GM13976 (cell line): ENCODE measurements at regions not wholly inside any gene's neighbourhood (a gene's known extent, or its start where the extent isn't known, plus 50 kb on each side); places are given as distances from the start of the nearest gene placed in this dataset.
"Not testable (repeated sequence)": the region's sequence is repeated elsewhere in the genome, so short reads cannot be mapped to it uniquely, and the experiment has no call there.

Experiments
- DNase-seq: peaks from one replicate; pipeline ENCODE4 v3.0.0; 2012; ENCODE audit warnings: low spot score
- in situ Hi-C: fragments of 300-500 bp; cut with MboI; formaldehyde crosslinking; loops from one replicate; pipeline ENCODE4 v1.12.0; 2022; ENCODE audit warnings: low sequenced_read_pairs, mixed read lengths, inconsistent platforms; ENCODE audit not compliant: unreplicated experiment
- TF ChIP-seq, protein P1 (sequence below): IDR thresholded peaks from 2 replicates; pipeline ENCODE4 v1.5.1; 2012; ENCODE audit warnings: borderline replicate concordance, mild to moderate bottlenecking; ENCODE audit not compliant: insufficient read depth; ENCODE audit errors: extremely low read depth, missing control alignments, control extremely low read depth

DNA sequence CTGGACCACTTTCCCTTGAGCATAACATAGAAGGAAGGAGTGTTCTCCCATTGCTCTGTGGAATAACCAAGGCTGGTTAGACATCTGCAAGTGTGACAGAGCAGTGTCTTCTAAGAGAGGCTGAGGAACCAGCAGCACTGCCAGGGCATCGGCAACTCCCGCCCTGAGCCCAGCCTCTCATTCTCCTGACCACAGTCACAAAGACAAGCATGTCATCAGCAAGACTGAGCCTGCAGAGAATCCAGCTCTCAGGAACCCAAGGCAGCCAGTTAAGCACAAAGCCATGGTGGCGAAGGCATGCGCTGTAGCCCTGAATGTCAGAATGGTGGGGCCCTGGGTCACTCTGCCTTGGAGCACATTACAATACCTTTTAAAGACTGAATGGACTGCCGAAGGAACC, 253.9 kb downstream of the AGTPBP1 start:
- no peak for DNase-seq
- in situ Hi-C loops: no loop called here
- TF ChIP-seq, protein P1, sequence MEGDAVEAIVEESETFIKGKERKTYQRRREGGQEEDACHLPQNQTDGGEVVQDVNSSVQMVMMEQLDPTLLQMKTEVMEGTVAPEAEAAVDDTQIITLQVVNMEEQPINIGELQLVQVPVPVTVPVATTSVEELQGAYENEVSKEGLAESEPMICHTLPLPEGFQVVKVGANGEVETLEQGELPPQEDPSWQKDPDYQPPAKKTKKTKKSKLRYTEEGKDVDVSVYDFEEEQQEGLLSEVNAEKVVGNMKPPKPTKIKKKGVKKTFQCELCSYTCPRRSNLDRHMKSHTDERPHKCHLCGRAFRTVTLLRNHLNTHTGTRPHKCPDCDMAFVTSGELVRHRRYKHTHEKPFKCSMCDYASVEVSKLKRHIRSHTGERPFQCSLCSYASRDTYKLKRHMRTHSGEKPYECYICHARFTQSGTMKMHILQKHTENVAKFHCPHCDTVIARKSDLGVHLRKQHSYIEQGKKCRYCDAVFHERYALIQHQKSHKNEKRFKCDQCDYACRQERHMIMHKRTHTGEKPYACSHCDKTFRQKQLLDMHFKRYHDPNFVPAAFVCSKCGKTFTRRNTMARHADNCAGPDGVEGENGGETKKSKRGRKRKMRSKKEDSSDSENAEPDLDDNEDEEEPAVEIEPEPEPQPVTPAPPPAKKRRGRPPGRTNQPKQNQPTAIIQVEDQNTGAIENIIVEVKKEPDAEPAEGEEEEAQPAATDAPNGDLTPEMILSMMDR: no peak

DNA sequence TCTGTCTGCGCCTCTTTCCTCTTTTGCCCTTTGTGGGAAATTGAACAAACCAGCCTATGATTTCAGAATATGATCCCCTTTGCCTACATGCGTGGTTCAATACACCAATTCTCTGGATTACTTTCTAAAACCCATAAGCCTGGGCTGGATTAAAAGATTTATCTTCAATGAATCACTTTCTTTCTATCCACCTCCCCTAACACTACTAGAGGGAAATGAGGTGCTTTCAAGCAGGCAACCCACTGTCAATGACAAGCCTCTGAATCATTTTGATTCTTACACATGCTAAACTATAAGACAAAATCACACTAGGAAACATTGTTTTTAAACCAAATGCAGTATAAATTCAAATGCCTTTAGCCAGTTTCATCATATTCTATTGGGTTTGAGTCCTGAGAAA, 257.5 kb downstream of the AGTPBP1 start:
- DNase-seq: no peak
- TF ChIP-seq, protein P1: no peak
- in situ Hi-C loops: no loop called here

DNA sequence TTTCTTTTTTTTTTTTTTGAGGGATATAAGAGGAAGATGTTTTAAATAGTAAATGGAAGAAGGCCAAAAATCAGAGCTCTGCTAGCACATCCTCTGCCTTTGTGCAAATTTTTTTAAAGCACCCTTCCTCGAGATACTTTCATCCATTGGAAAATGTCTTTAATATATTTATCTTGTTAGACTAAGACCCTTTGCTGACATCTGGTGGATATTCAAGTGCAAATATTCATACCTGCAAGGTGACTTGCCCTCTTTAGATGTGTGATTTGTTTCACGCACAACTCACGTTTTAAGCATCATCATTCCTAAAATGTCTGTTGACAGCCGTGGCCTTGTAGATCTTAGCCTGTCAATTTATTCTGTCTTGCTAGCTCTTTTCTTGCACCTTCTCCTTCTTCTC, 258.5 kb downstream of the AGTPBP1 start:
- DNase-seq: no peak
- TF ChIP-seq, protein P1: no peak
- in situ Hi-C loops: no loop called here

DNA sequence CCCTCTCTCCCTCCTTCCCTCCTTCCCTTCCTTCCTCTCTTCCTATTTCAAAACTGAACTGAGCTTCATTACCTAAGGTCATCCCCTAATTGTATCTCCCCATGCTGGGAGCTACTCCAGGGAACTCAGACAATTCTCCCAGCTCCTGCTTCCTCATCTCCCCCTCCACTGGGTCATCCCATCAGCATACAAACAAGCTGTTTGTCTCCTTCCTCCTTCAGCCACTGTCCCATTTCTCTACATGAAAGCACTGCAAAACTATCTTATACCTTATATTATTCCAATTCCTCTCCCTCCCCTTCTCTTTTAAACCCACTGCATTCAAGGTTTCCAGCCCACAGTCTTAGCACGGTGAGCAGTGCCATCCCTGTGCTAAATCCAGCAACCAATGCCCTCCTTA, 262.4 kb downstream of the AGTPBP1 start:
- in situ Hi-C loops: no loop called here
- TF ChIP-seq, protein P1: no peak
- no peak for DNase-seq

GRCh38 chr9:85478847-85479246, 262.9 kb downstream of the AGTPBP1 start:
- TF ChIP-seq, protein P1: no peak
- no peak for DNase-seq
- in situ Hi-C loops: no loop called here

DNA sequence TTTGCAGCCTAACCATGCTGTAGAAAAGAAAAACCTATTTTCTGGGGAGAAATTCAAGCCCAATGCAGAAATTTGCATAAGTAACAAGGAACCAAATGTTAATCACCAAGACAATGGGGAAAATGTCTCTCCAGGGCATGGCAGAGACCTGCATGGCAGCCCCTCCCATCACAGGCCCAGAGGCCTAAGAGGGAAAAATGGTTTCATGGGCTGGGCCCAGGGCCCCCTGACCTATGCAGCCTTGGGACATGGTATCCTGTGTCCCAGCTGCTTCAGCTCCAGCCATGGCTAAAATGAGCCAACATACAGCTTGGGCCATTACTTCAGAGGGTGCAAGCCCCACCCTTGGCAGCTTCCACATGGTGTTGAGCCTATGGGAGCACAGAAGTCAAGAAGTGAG, 266.9 kb downstream of the AGTPBP1 start:
- in situ Hi-C loops, DNase-seq: not testable (repeated sequence)

DNA sequence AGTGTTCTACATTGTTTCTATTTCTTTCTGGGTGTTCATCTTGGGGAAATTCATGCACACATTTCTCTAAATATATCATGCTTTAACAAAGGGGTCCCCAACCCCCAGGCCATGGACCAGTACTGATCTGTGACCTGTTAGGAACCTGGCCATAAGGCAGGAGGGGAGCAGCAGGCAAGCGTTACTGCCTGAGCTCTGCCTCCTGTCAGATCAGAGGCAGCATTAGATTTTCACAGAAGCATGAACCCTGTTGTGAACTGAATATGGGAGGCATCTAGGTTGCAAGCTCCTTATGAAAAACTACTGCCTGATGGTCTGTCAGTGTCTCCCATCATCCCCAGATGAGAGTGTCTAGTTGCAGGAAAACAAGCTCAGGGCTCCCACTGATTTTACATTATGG, 270.0 kb downstream of the AGTPBP1 start:
- in situ Hi-C loops: no loop called here
- TF ChIP-seq, protein P1: no peak
- DNase-seq: no peak

- in situ Hi-C loops: no loop called here
- TF ChIP-seq, protein P1: no peak
- no peak for DNase-seq
Observed at GRCh38 chr9:85469041-85469440, 272.7 kb downstream of the AGTPBP1 start.
